Uterus (tissue), 2 donors: ENCODE measurements at regions not wholly inside any gene's neighbourhood (a gene's known extent, or its start where the extent isn't known, plus 50 kb on each side); places are given as distances from the start of the nearest gene placed in this dataset.

Source experiments
- POLR2A ChIP-seq, 2 donors: fragments of 450-650 bp; IDR thresholded peaks; one replicate each; pipeline ENCODE4 v1.6.1; 2016; ENCODE audit warnings: antibody characterized with exemption in 2 of 2, mild to moderate bottlenecking in 1 of 2, moderate library complexity in 1 of 2
- TF ChIP-seq, protein P1 (sequence below), 4 experiments: fragments of 200-600 bp in 2 of 4; fragments of 450-650 bp in 2 of 4; sonication (generic) in 2 of 4; IDR thresholded peaks; one replicate each; pipeline ENCODE4 v1.5.1; 2016 to 2019; ENCODE audit warnings: antibody characterized with exemption in 4 of 4, mild to moderate bottlenecking in 2 of 4, moderate library complexity in 1 of 4

DNA sequence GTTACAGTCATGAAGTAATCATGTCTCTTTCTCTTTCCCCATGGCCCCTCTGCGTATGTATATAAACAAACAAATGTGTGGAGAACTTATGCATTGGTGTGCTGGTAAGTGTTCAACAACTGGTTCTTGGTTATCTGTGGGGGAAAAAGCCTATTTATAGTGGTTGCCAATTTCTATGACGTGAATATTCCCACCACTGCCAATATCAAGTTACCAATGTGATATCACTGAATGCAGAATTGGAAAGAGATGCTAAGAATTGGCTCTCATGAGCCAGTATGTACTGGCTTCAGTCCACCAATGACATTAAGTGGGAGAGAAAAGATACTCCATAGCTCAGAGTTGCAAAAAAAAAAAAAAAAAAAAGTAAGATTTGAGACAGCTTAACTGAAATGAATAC is 399.7 kb downstream of the REEP3 start:
- TF ChIP-seq, protein P1, sequence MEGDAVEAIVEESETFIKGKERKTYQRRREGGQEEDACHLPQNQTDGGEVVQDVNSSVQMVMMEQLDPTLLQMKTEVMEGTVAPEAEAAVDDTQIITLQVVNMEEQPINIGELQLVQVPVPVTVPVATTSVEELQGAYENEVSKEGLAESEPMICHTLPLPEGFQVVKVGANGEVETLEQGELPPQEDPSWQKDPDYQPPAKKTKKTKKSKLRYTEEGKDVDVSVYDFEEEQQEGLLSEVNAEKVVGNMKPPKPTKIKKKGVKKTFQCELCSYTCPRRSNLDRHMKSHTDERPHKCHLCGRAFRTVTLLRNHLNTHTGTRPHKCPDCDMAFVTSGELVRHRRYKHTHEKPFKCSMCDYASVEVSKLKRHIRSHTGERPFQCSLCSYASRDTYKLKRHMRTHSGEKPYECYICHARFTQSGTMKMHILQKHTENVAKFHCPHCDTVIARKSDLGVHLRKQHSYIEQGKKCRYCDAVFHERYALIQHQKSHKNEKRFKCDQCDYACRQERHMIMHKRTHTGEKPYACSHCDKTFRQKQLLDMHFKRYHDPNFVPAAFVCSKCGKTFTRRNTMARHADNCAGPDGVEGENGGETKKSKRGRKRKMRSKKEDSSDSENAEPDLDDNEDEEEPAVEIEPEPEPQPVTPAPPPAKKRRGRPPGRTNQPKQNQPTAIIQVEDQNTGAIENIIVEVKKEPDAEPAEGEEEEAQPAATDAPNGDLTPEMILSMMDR (IDR thresholded peaks at IDR 0.05), result no peak
- TF ChIP-seq POLR2A (IDR thresholded peaks at IDR 0.05), result no peak
